ENCODE measurements at regions not wholly inside any gene's neighbourhood (a gene's known extent, or its start where the extent isn't known, plus 50 kb on each side); places are given as distances from the start of the nearest gene placed in this dataset.

- no peak for TF ChIP-seq CTCF (conservative IDR thresholded peaks at IDR 0.05)
- no peak for TF ChIP-seq ZFX (IDR thresholded peaks at IDR 0.05)
These were observed 111.6 kb upstream of the EEF1E1 start for GRCh38 chr6:8213995-8214394.
